Mesenchymal stem cell (in vitro differentiated cells and primary cell): ENCODE measurements at regions not wholly inside any gene's neighbourhood (a gene's known extent, or its start where the extent isn't known, plus 50 kb on each side); places are given as distances from the start of the nearest gene placed in this dataset.

Experiments used
- DNase-seq: peaks from one replicate; pipeline ENCODE4 v3.0.0-alpha.2; 2013
- H2AFZ ChIP-seq: one replicate; pipeline ENCODE4 v1.6.1; 2013; ENCODE audit warnings: low read depth, mild to moderate bottlenecking, control low read depth, inconsistent platforms, low read length, moderate library complexity
- H2AK5ac ChIP-seq: 2 replicates; pipeline ENCODE4 v1.6.1; 2013; ENCODE audit warnings: low read length, moderate library complexity, mild to moderate bottlenecking, inconsistent platforms; ENCODE audit not compliant: severe bottlenecking
- H2BK120ac ChIP-seq: one replicate; pipeline ENCODE4 v1.6.1; 2013; ENCODE audit warnings: low read depth, mild to moderate bottlenecking, inconsistent platforms, low read length, moderate library complexity
- H2BK12ac ChIP-seq, 2 experiments: one replicate each; pipeline ENCODE4 v1.6.1; 2013; ENCODE audit warnings: inconsistent platforms in 2 of 2, low read length in 2 of 2, mild to moderate bottlenecking in 2 of 2, moderate library complexity in 2 of 2, control low read depth in 1 of 2
- H2BK15ac ChIP-seq: one replicate; pipeline ENCODE4 v1.6.1; 2013; ENCODE audit warnings: mild to moderate bottlenecking, low read depth, inconsistent platforms; ENCODE audit not compliant: poor library complexity, severe bottlenecking
- H2BK5ac ChIP-seq: 2 replicates; pipeline ENCODE4 v1.6.1; 2013; ENCODE audit warnings: low read depth, mild to moderate bottlenecking, low read length, control low read depth, inconsistent platforms; ENCODE audit not compliant: poor library complexity, severe bottlenecking
- H3K14ac ChIP-seq, 2 experiments: one replicate each; pipeline ENCODE4 v1.6.1; 2013; ENCODE audit warnings: inconsistent platforms in 2 of 2, low read length in 2 of 2, control low read depth in 1 of 2, mild to moderate bottlenecking in 1 of 2, moderate library complexity in 1 of 2
- H3K18ac ChIP-seq, 2 experiments: one replicate each; pipeline ENCODE4 v1.6.1; 2013; ENCODE audit warnings: inconsistent platforms in 2 of 2, low read length in 2 of 2, control low read depth in 1 of 2, low read depth in 1 of 2, mild to moderate bottlenecking in 1 of 2
- H3K23ac ChIP-seq, 2 experiments: one replicate each; pipeline ENCODE4 v1.6.1; 2013; ENCODE audit warnings: inconsistent platforms in 2 of 2, low read length in 2 of 2, mild to moderate bottlenecking in 2 of 2, moderate library complexity in 2 of 2, control low read depth in 1 of 2
- H3K27ac ChIP-seq: 2 replicates; pipeline ENCODE4 v1.5.1; 2013; ENCODE audit warnings: mild to moderate bottlenecking, moderate library complexity, low read length, control low read depth, inconsistent platforms; ENCODE audit not compliant: poor library complexity, severe bottlenecking
- H3K27me3 ChIP-seq, 2 experiments: 2 replicates each; pipeline versions ENCODE4 v1.6.1 to v1.7.0; 2013; ENCODE audit warnings: low read length in 2 of 2, mild to moderate bottlenecking in 2 of 2, moderate library complexity in 2 of 2, control low read depth in 1 of 2, inconsistent platforms in 1 of 2; ENCODE audit not compliant: control insufficient read depth in 1 of 2, insufficient read depth in 1 of 2
- H3K36me3 ChIP-seq, 2 experiments: 2 replicates each; pipeline versions ENCODE4 v1.6.1 to v1.7.0; 2013; ENCODE audit warnings: low read length in 2 of 2, control low read depth in 1 of 2, inconsistent platforms in 1 of 2, low read depth in 1 of 2, mild to moderate bottlenecking in 1 of 2; ENCODE audit not compliant: insufficient read depth in 2 of 2, control insufficient read depth in 1 of 2
- H3K4ac ChIP-seq, 2 experiments: one replicate each; pipeline ENCODE4 v1.6.1; 2013; ENCODE audit warnings: inconsistent platforms in 2 of 2, low read length in 2 of 2, mild to moderate bottlenecking in 2 of 2, moderate library complexity in 2 of 2, control low read depth in 1 of 2, low read depth in 1 of 2
- H3K4me1 ChIP-seq: 2 replicates; pipeline ENCODE4 v1.6.1; 2013; ENCODE audit warnings: low read depth, low read length, control low read depth; ENCODE audit not compliant: control insufficient read depth, insufficient read depth
- H3K4me2 ChIP-seq: 2 replicates; pipeline ENCODE4 v1.6.1; 2013; ENCODE audit warnings: low read length, mild to moderate bottlenecking, inconsistent platforms; ENCODE audit not compliant: poor library complexity, severe bottlenecking
- H3K4me3 ChIP-seq, 2 experiments: 2 replicates each; pipeline versions ENCODE4 v1.5.1 to v1.7.0; 2013; ENCODE audit warnings: low read length in 2 of 2, mild to moderate bottlenecking in 2 of 2, control low read depth in 1 of 2, low read depth in 1 of 2; ENCODE audit not compliant: insufficient read depth in 1 of 2
- H3K79me1 ChIP-seq: replicated peaks from 2 replicates; pipeline ENCODE4 v1.6.1; 2013; ENCODE audit warnings: mild to moderate bottlenecking, control low read depth, low read length, inconsistent platforms; ENCODE audit not compliant: poor library complexity, severe bottlenecking
- H3K9ac ChIP-seq: 2 replicates; pipeline ENCODE4 v1.7.0; 2013; ENCODE audit warnings: mild to moderate bottlenecking, low read length, moderate library complexity
- H3K9me3 ChIP-seq: 2 replicates; pipeline ENCODE4 v1.7.0; 2013; ENCODE audit warnings: mild to moderate bottlenecking, low read length; ENCODE audit not compliant: control insufficient read depth
- H4K8ac ChIP-seq: one replicate; pipeline ENCODE4 v1.6.1; 2013; ENCODE audit warnings: inconsistent platforms, mild to moderate bottlenecking, low read length, moderate library complexity
- H4K91ac ChIP-seq: one replicate; pipeline ENCODE4 v1.6.1; 2013; ENCODE audit warnings: mild to moderate bottlenecking, low read length, inconsistent platforms
- WGBS: methylation state at CpG from one replicate; pipeline ENCODE4 v1.1.7; 2013; ENCODE audit warnings: mixed read lengths; 5-methylcytosine and 5-hydroxymethylcytosine counted together

GRCh38 chr4:155009288-155009687 is 199.1 kb upstream of the NPY2R start:
- Histone ChIP-seq H3K27me3 (no peaks in the 10 kb centered on the region), H3K9me3 (no peaks in the 10 kb centered on the region), H3K4me3 (no peak overlapping the region), H3K4ac (no peak overlapping the region), H3K79me1 (no peaks in the 10 kb centered on the region), H4K8ac (no peak overlapping the region), H3K23ac (no peak overlapping the region), H2BK5ac (no peak overlapping the region), H3K36me3 (no peaks in the 10 kb centered on the region), H3K18ac (no peak overlapping the region), H2BK120ac (no peak overlapping the region), H4K91ac (no peak overlapping the region), H3K27ac (no peak overlapping the region), H2AK5ac (no peak overlapping the region), H2BK12ac (no peak overlapping the region), H3K4me1 (no peaks in the 10 kb centered on the region), H3K14ac (no peak overlapping the region), H3K9ac (no peak overlapping the region), H2BK15ac (no peak overlapping the region), H3K4me2 (no peak overlapping the region), H2AFZ (no peak overlapping the region)
- DNase-seq, result no peak
- 57% methylated on average over 3 of the region's 3 CpGs for WGBS

- Histone ChIP-seq H3K4me3 (no peak overlapping the region), H2BK12ac (no peak overlapping the region), H3K14ac (no peak overlapping the region), H3K18ac (no peak overlapping the region), H3K4me1 (no peaks in the 10 kb centered on the region), H2BK5ac (no peak overlapping the region), H3K9me3 (no peaks in the 10 kb centered on the region), H2BK120ac (no peak overlapping the region), H3K23ac (no peak overlapping the region), H4K8ac (no peak overlapping the region), H2AFZ (no peak overlapping the region), H3K27me3 (no peaks in the 10 kb centered on the region), H3K4ac (no peak overlapping the region), H3K4me2 (no peak overlapping the region), H3K79me1 (no peaks in the 10 kb centered on the region), H3K27ac (no peak overlapping the region), H3K36me3 (no peaks in the 10 kb centered on the region), H2BK15ac (no peak overlapping the region), H2AK5ac (no peak overlapping the region), H4K91ac (no peak overlapping the region), H3K9ac (no peak overlapping the region)
- WGBS, result 81% methylated on average over 7 of the region's 7 CpGs
- DNase-seq, result no peak
Measured at GRCh38 chr4:155010376-155010775, 198.1 kb upstream of the NPY2R start.

- Histone ChIP-seq H3K4me3 (no peak overlapping the region), H3K4me2 (no peak overlapping the region), H2AFZ (no peak overlapping the region), H3K23ac (no peak overlapping the region), H2BK120ac (no peak overlapping the region), H4K91ac (no peak overlapping the region), H2AK5ac (no peak overlapping the region), H3K27ac (no peak overlapping the region), H2BK12ac (no peak overlapping the region), H3K14ac (no peak overlapping the region), H2BK15ac (no peak overlapping the region), H3K4ac (no peak overlapping the region), H3K36me3 (no peaks in the 10 kb centered on the region), H3K79me1 (no peaks in the 10 kb centered on the region), H4K8ac (no peak overlapping the region), H3K9me3 (no peaks in the 10 kb centered on the region), H2BK5ac (no peak overlapping the region), H3K18ac (no peak overlapping the region), H3K4me1 (no peaks in the 10 kb centered on the region), H3K27me3 (no peaks in the 10 kb centered on the region), H3K9ac (no peak overlapping the region)
- 60% methylated on average over 2 of the region's 4 CpGs for WGBS
- no peak for DNase-seq
Measured at GRCh38 chr4:155011163-155011780, 197.2 kb upstream of the NPY2R start.

- Histone ChIP-seq H3K9ac (no peak overlapping the region), H3K27me3 (no peaks in the 10 kb centered on the region), H3K4me2 (no peak overlapping the region), H2BK120ac (no peak overlapping the region), H4K8ac (no peak overlapping the region), H2AK5ac (no peak overlapping the region), H3K18ac (no peak overlapping the region), H3K9me3 (no peaks in the 10 kb centered on the region), H3K14ac (no peak overlapping the region), H3K23ac (no peak overlapping the region), H2BK12ac (no peak overlapping the region), H3K4ac (no peak overlapping the region), H3K4me3 (no peak overlapping the region), H4K91ac (no peak overlapping the region), H3K79me1 (no peaks in the 10 kb centered on the region), H3K4me1 (no peaks in the 10 kb centered on the region), H2BK15ac (no peak overlapping the region), H3K36me3 (no peaks in the 10 kb centered on the region), H3K27ac (no peak overlapping the region), H2BK5ac (no peak overlapping the region), H2AFZ (no peak overlapping the region)
- no peak for DNase-seq
- no CpG with 5 or more reads among the region's 1 CpG for WGBS
Measured at GRCh38 chr4:155012469-155012868, 196.0 kb upstream of the NPY2R start.
